GM12878 (cell line): ENCODE measurements at regions not wholly inside any gene's neighbourhood (a gene's known extent, or its start where the extent isn't known, plus 50 kb on each side); places are given as distances from the start of the nearest gene placed in this dataset.

Experiments used
- CTCF ChIP-seq, 3 experiments: IDR thresholded peaks in 2 of 3; conservative IDR thresholded peaks in 1 of 3; 2 replicates each; pipeline ENCODE4 v1.5.1; 2011; ENCODE audit warnings: low read depth in 3 of 3, low read length in 3 of 3, mild to moderate bottlenecking in 3 of 3, control low read depth in 2 of 3, moderate library complexity in 2 of 3, inconsistent platforms in 1 of 3, mixed read lengths in 1 of 3; ENCODE audit not compliant: control insufficient read depth in 2 of 3, insufficient read depth in 1 of 3; ENCODE audit errors: extremely low read depth in 1 of 3
- EGR1 ChIP-seq, 2 experiments: IDR thresholded peaks; 1 replicate in 1 of 2; 2 replicates in 1 of 2; pipeline ENCODE4 v1.6.1; 2011 to 2012; ENCODE audit warnings: low read depth in 2 of 2, low read length in 2 of 2, borderline replicate concordance in 1 of 2, mild to moderate bottlenecking in 1 of 2, moderate library complexity in 1 of 2
- FOXK2 ChIP-seq: fragments of 450-650 bp; IDR thresholded peaks from 2 replicates; pipeline ENCODE4 v1.6.1; 2017; ENCODE audit warnings: mild to moderate bottlenecking, moderate library complexity
- JUND ChIP-seq: IDR thresholded peaks from 2 replicates; pipeline ENCODE4 v1.6.1; 2012; ENCODE audit warnings: low read depth, mild to moderate bottlenecking, low read length, improper control_type of control experiment, moderate library complexity
- POLR2A ChIP-seq: IDR thresholded peaks from 2 replicates; pipeline ENCODE4 v1.6.1; 2011; ENCODE audit warnings: low read depth, mild to moderate bottlenecking, low read length
- RELA ChIP-seq: fragments of 450-650 bp; IDR thresholded peaks from 2 replicates; pipeline ENCODE4 v1.8.0; 2014; ENCODE audit warnings: borderline replicate concordance; ENCODE audit not compliant: partially characterized antibody
- SPI1 ChIP-seq: IDR thresholded peaks from 2 replicates; pipeline ENCODE4 v1.6.1; 2011; ENCODE audit warnings: low read depth, mild to moderate bottlenecking, low read length, moderate library complexity, borderline replicate concordance; ENCODE audit not compliant: insufficient read depth
- SRF ChIP-seq, 2 experiments: IDR thresholded peaks; 2 replicates each; pipeline ENCODE4 v1.6.1; 2011; ENCODE audit warnings: low read depth in 2 of 2, low read length in 2 of 2, mild to moderate bottlenecking in 1 of 2, moderate library complexity in 1 of 2
- ZSCAN29 ChIP-seq: fragments of 450-650 bp; IDR thresholded peaks from 2 replicates; pipeline ENCODE4 v1.6.1; 2017; ENCODE audit warnings: mild to moderate bottlenecking, moderate library complexity
- TF ChIP-seq, protein P1 (sequence below): IDR thresholded peaks from 2 replicates; pipeline ENCODE4 v1.6.1; 2011; ENCODE audit warnings: low read depth, mild to moderate bottlenecking, low read length, moderate library complexity, borderline replicate concordance; ENCODE audit errors: extremely low read depth

- TF ChIP-seq SPI1 (no peak), POLR2A (no peak), CTCF (IDR thresholded peaks at IDR 0.05 in 2 of 3, conservative IDR thresholded peaks at IDR 0.05 in 1 of 3; ENCODE audit: control insufficient read depth in 2 of 3, extremely low read depth in 1 of 3, insufficient read depth in 1 of 3, low read depth in 3 of 3, low read length in 3 of 3) (peak; percentile 96 to 97 (median 97)), FOXK2 (no peak), SRF (IDR thresholded peaks at IDR 0.05; ENCODE audit: low read depth in 2 of 2, low read length in 2 of 2) (no peak), JUND (no peak), RELA (no peak), ZSCAN29 (no peak), EGR1 (IDR thresholded peaks at IDR 0.05; ENCODE audit: borderline replicate concordance in 1 of 2, low read depth in 2 of 2, low read length in 2 of 2) (no peak)
- TF ChIP-seq, protein P1, sequence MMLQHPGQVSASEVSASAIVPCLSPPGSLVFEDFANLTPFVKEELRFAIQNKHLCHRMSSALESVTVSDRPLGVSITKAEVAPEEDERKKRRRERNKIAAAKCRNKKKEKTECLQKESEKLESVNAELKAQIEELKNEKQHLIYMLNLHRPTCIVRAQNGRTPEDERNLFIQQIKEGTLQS: no peak
Observed at GRCh38 chr13:110819203-110820014, 95.5 kb downstream of the ANKRD10 start.
